Omental fat pad (tissue), 3 donors: ENCODE measurements at regions not wholly inside any gene's neighbourhood (a gene's known extent, or its start where the extent isn't known, plus 50 kb on each side); places are given as distances from the start of the nearest gene placed in this dataset.

Source experiments
- ATAC-seq: fragments of 150-250 bp; one replicate; pipeline ENCODE4 v1.9.1; 2016; ENCODE audit warnings: mild to moderate bottlenecking, moderate library complexity; ENCODE audit not compliant: low FRiP score
- DNase-seq: peaks from one replicate; pipeline ENCODE4 v3.0.0-alpha.2; 2019; ENCODE audit warnings: low spot score
- TF ChIP-seq, protein P1 (sequence below), 3 donors: fragments of 450-650 bp; IDR thresholded peaks; one replicate each; pipeline ENCODE4 v1.5.1; 2016 to 2017; ENCODE audit warnings: antibody characterized with exemption in 3 of 3, mild to moderate bottlenecking in 3 of 3, moderate library complexity in 2 of 3

DNA sequence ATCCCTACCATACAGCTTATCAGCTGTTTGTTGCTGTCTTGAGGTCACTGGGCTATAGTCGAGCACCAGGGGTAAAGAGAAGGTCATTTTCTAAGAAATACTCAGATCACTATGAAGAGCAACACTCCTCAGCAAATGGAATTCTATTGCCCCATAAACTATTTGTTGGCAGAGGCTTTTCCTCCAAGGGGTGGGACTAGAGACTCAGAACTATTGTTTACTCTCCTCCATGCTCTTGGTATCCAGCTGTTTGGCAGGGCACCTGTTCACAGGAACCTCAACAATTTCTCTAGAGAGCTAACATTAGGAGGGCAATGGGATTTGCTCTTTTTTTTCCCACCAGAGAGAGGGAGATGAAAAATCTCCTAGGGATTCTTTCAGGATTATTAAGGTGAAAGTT lies 249.1 kb upstream of the SPRED2 start:
- TF ChIP-seq, protein P1, sequence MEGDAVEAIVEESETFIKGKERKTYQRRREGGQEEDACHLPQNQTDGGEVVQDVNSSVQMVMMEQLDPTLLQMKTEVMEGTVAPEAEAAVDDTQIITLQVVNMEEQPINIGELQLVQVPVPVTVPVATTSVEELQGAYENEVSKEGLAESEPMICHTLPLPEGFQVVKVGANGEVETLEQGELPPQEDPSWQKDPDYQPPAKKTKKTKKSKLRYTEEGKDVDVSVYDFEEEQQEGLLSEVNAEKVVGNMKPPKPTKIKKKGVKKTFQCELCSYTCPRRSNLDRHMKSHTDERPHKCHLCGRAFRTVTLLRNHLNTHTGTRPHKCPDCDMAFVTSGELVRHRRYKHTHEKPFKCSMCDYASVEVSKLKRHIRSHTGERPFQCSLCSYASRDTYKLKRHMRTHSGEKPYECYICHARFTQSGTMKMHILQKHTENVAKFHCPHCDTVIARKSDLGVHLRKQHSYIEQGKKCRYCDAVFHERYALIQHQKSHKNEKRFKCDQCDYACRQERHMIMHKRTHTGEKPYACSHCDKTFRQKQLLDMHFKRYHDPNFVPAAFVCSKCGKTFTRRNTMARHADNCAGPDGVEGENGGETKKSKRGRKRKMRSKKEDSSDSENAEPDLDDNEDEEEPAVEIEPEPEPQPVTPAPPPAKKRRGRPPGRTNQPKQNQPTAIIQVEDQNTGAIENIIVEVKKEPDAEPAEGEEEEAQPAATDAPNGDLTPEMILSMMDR (IDR thresholded peaks at IDR 0.05) = no peak
- no peak for ATAC-seq
- DNase-seq = no peak

DNA sequence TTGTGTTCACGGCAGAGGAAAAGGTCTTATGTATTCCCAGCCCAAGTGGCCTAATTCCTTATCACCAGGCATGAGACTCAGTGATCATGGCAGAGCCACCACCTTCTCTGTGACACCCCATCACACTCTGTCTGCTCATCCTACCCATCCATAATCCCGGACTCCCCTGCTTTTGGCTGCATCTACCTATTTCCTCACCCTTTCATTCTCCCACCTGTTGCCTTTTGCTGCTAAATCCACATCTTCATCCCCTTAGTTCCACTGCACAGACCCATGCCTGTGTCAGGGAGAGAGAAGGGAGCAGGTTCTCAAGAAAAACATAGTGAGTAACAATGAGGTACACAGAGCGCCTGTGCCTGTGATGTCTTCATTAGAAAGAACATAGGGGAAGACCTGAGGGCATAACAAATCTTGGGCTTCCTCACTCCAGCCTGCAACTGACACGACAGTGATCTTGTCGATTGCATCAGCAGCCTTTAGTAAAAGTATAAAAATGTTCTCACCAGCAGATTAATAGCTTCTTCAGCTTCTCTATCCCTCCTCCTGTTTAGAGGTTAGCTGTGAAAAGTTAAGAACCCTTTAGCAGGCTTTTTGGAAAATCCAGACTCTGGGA lies 246.5 kb upstream of the SPRED2 start:
- TF ChIP-seq, protein P1 (IDR thresholded peaks at IDR 0.05) = no peak
- DNase-seq (no peak), ATAC-seq (no peak)

DNA sequence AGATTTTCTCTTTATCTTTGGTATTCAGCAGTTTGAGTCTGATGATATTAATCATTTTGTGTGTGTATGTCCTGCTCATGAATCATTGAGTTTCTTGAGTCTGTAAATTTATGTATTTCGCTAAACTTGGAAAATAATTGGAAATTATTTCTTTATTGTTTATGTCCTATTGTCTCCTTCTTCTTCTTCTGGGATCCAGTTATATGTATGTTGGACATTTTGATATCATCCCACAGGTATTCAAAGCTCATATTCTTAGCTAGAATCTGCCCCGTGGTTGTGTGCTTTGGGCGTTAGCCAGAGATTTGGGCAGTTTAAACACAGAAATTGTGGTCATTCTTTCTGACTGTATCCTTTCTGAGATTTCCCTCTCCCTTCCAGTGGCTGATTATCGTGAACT lies 243.0 kb upstream of the SPRED2 start:
- DNase-seq (no peak), ATAC-seq (no peak)
- TF ChIP-seq, protein P1 (IDR thresholded peaks at IDR 0.05) = no peak

DNA sequence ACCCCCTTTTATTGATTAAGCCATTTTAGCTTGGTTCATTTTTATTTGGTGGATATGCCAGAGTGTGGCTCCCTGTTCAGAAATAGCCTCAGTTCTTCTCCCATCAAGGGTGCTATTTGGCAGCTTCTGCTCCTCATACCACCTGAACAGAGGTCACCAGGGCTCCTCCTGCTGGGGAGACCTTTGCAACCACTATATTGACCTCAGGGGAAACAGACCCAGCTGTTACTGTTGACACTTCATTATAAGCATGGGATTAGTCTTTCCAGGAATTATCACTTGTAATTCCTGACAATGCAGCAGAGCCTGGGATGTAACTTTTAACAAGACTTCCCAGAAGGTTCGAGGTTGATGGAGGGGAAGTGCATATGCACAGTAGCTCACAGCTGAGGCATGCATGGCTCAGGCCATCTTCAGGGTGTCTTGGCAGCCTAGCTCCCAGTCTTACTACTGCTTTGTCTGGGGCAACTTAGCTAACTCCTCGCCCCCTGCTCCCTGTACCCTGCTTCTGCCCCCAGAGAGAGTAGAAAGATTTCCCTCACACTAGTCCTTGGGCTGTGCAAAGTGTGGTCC lies 239.4 kb upstream of the SPRED2 start:
- TF ChIP-seq, protein P1 (IDR thresholded peaks at IDR 0.05) = no peak
- DNase-seq = no peak
- no peak for ATAC-seq

DNA sequence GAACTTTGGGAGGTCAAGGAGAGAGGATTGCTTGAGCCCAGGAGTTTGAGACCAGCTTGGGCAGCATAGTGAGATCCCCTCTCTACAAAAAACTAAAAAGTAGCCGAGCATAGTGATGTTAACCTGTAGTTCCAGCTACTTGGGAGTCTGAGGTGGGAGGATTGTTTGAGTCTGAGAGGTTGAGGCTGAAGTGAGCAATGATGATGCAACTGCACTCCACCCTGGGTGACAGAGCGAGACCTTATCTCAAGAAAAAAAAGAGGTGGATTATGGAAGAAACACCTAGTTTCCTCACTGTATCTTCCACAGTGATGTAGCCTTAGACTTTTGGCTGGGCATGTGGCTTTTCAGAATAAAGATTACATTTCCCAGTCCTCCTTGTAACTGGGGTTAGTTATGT lies 237.2 kb upstream of the SPRED2 start:
- no peak for ATAC-seq
- TF ChIP-seq, protein P1 (IDR thresholded peaks at IDR 0.05) = no peak

DNA sequence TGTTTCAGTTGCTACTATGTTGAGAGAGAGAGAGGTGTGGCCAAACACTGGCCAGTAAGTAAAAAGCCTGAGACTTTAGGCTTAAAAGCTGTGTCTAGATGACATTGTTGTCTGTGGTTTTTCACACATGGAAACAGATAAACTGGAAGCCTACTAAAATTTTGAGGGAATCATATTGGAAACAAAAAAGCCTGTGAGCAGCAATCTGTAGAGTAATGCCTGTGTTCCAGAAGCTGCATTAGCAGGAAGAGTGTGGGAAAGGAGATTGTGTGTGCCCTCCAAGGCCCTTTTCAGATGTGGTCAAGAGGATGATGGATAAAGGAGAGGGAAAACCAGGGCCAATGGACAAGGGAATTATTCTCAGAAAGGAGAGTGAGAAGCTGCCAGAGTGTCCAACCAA lies 236.3 kb upstream of the SPRED2 start:
- TF ChIP-seq, protein P1 (IDR thresholded peaks at IDR 0.05) = no peak
- no peak for ATAC-seq

More for the DNA sequence above, 237.2 kb upstream of the SPRED2 start:
- no peak for DNase-seq

DNA sequence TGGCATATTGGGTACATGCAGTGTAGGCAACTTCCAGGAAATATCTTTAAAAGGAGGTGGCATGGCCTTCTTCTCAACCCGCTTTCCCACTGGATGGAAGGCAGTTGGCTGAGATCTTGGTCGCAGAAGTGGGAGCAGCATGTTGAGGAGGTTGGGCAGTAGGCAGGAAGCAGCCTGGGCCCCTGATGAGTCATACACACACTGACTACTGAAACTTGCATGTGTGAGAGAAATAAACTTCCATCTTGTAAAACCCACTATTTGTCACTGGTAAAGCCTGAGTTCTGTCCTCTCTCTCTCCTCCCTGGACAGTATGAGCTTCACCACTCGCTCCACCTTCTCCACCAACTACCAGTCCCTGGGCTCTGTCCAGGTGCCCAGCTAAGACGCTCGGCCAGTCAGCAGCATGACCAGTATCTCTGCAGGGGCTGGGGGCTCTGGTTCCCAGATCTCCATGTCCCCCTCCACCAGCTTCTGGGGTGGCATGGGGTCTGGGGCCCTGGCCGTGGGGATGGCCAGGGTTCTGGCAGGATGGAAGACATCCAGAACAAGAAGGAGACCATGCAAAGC lies 233.8 kb upstream of the SPRED2 start:
- TF ChIP-seq, protein P1 (IDR thresholded peaks at IDR 0.05) = no peak
- DNase-seq (no peak), ATAC-seq (no peak)

More for the DNA sequence above, 236.3 kb upstream of the SPRED2 start:
- no peak for DNase-seq
